Colonic mucosa (tissue), 4 donors: ENCODE measurements at regions not wholly inside any gene's neighbourhood (a gene's known extent, or its start where the extent isn't known, plus 50 kb on each side); places are given as distances from the start of the nearest gene placed in this dataset.
"Not testable (repeated sequence)": the region's sequence is repeated elsewhere in the genome, so short reads cannot be mapped to it uniquely, and the experiment has no call there.

Source experiments
- DNase-seq: peaks from one replicate; pipeline ENCODE4 v3.0.0-alpha.2; 2020
- H3K27ac ChIP-seq: fragments of 200-600 bp; one replicate; pipeline ENCODE4 v1.8.0; 2021
- H3K27me3 ChIP-seq: fragments of 200-600 bp; one replicate; pipeline ENCODE4 v1.8.0; 2021
- H3K36me3 ChIP-seq: fragments of 200-600 bp; one replicate; pipeline ENCODE4 v1.8.0; 2021
- H3K4me1 ChIP-seq: fragments of 200-600 bp; one replicate; pipeline ENCODE4 v1.8.0; 2021; ENCODE audit warnings: mild to moderate bottlenecking
- H3K4me3 ChIP-seq: fragments of 200-600 bp; one replicate; pipeline ENCODE4 v1.8.0; 2021
- H3K9ac ChIP-seq, 2 donors: one replicate each; pipeline ENCODE4 v1.7.0; 2013; ENCODE audit warnings: control low read depth in 2 of 2, low read depth in 2 of 2, low read length in 2 of 2
- H3K9me3 ChIP-seq: fragments of 200-600 bp; one replicate; pipeline ENCODE4 v1.8.0; 2021
- CTCF ChIP-seq: fragments of 200-600 bp; IDR thresholded peaks from one replicate; pipeline ENCODE4 v1.8.0; 2022; ENCODE audit warnings: antibody characterized with exemption, mild to moderate bottlenecking
- intact Hi-C: fragments of 100-400 bp; cut with DNase I; formaldehyde crosslinking; loops from one replicate; pipeline ENCODE4 v1.14.1; 2022
- donor health status: healthy.
- donor health status: DM: no; HTN: no; CAD: no.
- donor health status: DM: no; HTN: no; CAD: no.

DNA sequence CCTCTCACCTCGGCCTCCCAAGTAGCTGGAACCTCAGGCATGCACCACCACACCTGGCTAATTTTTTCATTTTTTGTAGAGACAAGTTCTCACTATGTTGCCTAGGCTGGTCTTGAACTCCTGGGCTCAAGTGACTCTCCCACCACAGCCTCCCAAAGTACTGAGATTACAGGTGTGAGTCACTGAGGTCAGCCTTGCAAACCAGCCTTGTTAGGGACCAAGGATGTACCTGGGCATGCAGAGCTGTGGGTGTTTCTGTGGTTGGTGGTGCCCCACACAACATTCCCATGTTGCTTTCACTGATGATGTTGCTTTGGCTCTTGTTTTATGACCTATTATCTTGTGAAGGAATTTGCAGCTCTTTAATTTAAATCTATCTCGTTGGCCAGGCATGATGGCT, 54.8 kb downstream of the OTUD1 start:
- Histone ChIP-seq H3K4me1 (no peaks in the 10 kb centered on the region), H3K27ac (no peak overlapping the region), H3K27me3 (no peaks in the 10 kb centered on the region), H3K36me3 (no peaks in the 10 kb centered on the region), H3K4me3 (no peak overlapping the region), H3K9me3 (no peaks in the 10 kb centered on the region), H3K9ac (no peak overlapping the region)
- DNase-seq, result no peak
- TF ChIP-seq CTCF, result no peak
- intact Hi-C loops, result no loop called here

DNA sequence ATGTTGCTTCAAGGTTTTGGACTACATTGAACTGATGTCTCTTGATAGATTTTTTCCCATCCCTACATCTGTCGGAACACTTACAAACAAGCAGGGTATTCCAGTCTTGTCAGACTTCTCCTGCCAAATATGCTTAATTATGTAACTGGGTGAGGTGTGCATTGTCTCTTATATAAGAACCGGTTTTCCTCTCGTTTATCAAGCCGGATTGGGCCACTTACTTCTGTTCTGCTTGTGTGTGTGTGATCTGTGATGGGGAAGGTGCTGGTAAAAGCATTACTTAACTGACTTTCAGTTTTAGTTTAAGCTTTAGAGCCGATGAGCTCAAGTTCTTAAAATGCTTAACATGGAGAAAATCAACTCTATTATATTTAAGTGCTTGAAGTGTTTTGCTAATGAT, 57.9 kb downstream of the OTUD1 start:
- H3K27me3 ChIP-seq, result no peaks in the 10 kb centered on the region
- TF ChIP-seq CTCF, result no peak
- no peak overlapping the region for H3K27ac ChIP-seq
- no peaks in the 10 kb centered on the region for H3K36me3 ChIP-seq
- H3K9ac ChIP-seq, result no peak overlapping the region
- H3K9me3 ChIP-seq, result no peaks in the 10 kb centered on the region
- H3K4me1 ChIP-seq, result no peaks in the 10 kb centered on the region
- intact Hi-C loops, result no loop called here
- DNase-seq, result no peak
- no peak overlapping the region for H3K4me3 ChIP-seq

DNA sequence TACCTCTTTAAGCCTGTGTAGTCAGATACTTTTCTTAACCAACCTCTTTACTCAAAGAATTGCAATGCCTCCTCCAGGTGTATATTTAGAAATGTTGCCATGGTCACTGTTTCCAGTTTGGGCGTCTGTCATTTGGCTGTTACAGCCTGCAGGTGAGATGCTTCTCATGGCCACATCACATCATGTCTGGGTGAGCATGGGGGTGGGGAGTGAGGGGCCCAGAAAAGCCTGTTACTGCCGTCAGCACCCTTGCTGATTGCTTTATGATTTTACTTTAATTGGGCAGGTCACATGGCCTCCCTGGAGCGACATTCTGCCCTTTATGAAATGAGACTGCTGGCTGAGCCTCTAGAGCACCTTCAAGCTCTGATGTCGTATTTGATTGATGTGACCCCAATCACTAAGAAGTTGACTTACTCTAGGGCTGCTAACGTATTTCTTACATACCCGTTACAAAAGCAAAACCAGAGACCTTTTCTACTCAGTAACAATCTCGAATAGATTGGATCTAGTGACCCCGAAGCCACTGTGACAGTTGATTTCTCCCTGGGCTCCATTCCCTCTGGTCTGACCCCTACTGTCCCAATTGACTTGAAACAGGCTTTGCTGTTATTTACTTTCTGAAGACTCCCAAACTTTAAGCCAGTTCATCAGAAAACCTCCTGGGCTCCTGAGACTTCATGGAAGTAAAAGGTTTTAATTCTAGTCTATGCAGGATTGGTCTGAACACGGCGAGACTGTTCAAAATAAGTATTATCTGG, 60.7 kb downstream of the OTUD1 start:
- Histone ChIP-seq H3K4me1 (no peaks in the 10 kb centered on the region), H3K4me3 (no peak overlapping the region), H3K9me3 (no peaks in the 10 kb centered on the region), H3K27ac (no peak overlapping the region), H3K36me3 (no peaks in the 10 kb centered on the region), H3K9ac (no peak overlapping the region), H3K27me3 (no peaks in the 10 kb centered on the region)
- intact Hi-C loops, result no loop called here
- no peak for DNase-seq
- no peak for TF ChIP-seq CTCF

DNA sequence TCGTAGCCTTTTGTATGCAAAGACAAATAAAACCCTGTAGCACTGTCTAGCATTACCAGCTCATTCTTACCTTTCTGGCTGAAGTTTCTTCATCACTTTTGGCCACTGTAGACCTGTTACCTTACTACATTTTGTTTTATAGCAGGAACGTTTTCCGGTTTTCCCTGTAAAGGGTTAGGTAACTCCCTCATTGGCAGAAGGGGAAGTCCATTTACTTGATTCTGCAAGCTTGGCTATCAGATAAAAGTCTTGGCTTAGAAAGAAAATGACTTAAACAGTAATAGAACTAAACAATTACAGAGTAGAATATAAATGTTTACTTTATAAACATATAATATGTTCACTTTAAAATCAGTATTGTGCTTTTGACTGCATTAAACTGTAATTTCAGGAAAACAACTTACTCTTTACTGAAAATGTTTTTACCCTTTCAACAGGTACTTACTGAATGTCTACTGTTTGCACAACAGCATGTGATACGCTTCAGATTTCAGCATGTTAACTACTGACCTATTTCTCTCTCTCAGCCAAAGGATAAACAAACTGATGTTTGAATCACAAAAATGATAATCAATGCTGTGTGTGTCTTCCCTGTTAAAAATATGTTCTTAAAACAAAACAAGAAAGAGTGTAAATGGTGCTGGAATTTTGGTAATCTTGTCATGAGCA, 67.1 kb downstream of the OTUD1 start:
- Histone ChIP-seq H3K27ac (no peak overlapping the region), H3K27me3 (no peaks in the 10 kb centered on the region), H3K36me3 (no peaks in the 10 kb centered on the region), H3K9ac (no peak overlapping the region), H3K4me1 (no peaks in the 10 kb centered on the region), H3K4me3 (no peak overlapping the region), H3K9me3 (no peaks in the 10 kb centered on the region)
- intact Hi-C loops, result no loop called here
- DNase-seq, result no peak
- TF ChIP-seq CTCF, result no peak

DNA sequence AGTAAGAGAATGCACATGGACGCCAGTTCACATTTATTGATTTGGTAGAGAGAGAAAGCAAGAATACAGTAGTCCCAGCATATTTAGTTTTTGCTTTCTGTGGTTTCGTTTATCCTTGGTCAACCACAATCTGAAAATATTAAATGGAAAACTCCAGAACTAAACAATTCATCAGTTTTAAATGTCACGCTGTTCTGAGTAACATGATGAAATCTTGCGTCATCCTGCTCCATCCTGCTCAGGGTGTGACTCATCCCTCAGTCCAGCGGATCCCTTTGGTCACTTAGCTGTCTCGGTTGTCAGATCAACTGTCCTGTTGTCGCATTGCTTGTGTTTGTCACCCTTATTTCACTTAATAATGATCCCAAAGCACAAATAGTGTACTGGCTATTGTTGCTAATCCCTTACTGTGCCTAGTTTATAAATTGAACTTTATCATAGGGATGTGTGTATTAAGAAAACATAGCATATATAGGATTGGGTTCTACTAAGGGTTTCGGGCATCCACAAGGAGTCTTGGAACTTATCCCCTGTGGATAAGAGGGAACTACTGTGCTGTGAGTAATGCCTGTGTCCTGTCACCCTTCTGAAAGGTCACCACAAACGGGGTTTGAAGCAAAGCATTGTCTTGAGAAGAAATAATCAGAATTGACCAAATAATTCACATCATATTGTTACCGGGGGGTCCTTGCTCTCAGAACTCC, 73.6 kb downstream of the OTUD1 start:
- DNase-seq, result no peak
- no peak overlapping the region for H3K4me3 ChIP-seq
- no peaks in the 10 kb centered on the region for H3K9me3 ChIP-seq
- H3K36me3 ChIP-seq, result no peaks in the 10 kb centered on the region
- H3K9ac ChIP-seq, result no peak overlapping the region
- no peaks in the 10 kb centered on the region for H3K4me1 ChIP-seq
- no peaks in the 10 kb centered on the region for H3K27me3 ChIP-seq
- no peak for TF ChIP-seq CTCF
- intact Hi-C loops, result no loop called here
- H3K27ac ChIP-seq, result no peak overlapping the region

DNA sequence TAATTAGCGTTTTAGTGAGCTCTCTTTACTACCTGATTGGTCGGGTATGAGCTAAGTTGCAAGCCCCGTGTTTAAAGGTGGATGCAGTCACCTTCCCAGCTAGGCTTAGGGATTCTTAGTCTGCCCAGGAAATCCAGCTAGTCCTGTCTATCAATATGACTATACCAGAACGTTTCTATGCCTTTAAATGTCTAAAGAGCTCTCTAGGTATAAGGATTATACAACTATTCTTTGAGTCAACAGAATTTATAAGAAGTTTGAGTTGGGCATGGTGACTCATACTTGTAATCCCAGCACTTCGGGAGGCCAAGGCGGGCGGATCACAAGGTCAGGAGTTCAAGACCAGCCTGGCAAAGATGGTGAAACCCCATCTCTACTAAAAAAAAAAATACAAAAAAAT, 74.7 kb downstream of the OTUD1 start:
- H3K27ac ChIP-seq, H3K27me3 ChIP-seq, H3K36me3 ChIP-seq, DNase-seq, H3K9me3 ChIP-seq, H3K4me3 ChIP-seq, H3K9ac ChIP-seq, H3K4me1 ChIP-seq, intact Hi-C loops: not testable (repeated sequence)
